ENCODE measurements at regions not wholly inside any gene's neighbourhood (a gene's known extent, or its start where the extent isn't known, plus 50 kb on each side); places are given as distances from the start of the nearest gene placed in this dataset.

DNA sequence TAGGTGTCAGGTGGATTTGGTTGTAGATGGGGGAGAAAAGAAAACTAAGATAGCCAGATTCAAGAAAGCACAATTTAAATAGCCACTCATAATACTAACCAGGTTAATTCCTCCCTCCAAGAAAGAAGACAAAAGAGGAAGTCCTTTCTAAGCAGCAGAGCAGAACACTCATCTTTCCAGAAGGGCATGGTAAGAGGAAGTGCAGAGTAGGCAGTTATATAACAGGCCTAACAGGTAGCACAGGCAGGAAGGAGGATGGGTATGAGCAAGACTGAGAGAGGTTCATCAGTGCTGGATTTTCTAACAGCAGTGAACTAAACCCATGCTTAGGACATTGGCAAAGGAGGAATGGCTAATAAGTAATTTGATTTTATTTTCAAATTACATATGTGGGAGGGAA, 517.5 kb downstream of the PLPP3 start:
- DNase-seq: no peak

DNA sequence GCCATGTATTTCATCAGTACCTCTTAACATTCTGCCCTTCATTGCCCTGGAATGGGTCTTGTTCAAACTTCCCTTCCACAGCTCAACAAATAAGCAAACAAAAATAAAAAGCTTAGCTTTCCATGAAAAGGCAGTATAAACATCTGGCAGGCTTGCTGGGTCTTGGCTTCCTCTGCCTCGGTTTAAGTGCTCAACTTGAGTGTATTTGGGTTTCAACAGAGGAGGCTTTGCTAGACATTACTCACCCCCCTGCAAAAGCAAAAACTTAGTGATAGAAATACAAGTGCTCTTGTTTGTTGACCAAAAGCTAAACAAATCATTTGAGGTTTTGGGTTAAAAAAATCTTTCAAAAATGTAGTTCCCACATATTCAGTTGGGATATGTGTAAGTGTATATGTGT, 518.5 kb downstream of the PLPP3 start:
- no peak for DNase-seq

DNA sequence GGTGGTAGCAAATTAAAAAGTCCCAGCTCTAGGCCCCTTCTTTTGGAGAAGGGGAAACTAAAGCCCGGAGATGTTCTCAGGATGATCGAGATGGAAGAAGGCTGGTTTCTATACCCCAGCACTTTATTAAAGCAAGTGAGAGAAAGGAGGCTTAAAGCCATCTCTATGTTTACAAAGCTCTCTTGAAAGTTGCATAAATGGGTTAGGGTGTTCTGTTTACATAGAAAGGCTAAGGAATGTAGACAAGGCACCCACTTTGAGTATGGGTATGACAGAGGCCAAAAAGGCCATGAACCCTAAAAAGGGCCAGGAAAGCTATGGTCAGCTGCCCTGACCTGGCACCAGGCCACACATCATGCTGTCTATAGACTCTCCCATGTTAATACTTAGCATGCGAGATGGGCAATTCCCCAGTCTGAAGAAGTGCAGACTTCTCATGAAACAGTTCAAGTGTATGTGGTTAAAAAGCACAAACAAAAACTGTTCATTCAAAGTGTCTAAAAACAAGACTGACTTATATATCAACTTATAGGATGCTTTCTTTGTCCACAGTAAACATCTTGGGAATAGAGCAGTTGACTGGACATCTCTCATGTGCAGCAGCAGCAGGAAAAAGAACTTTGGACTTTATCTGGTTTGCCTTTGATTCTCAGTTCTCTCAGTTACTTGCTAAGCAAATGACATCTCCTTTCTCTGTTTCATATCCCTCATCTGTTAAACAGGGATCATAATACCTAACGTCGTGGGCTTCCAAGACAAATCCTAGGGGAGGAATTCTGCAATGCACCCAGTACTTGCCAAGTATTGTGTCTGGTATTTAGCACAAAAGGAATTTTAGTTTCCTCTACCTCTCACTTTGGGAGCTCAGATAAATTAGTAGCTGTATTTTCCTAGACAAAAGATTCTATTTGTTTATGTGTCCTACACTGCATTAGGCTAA, 521.6 kb downstream of the PLPP3 start:
- DNase-seq: no peak

GRCh38 chr1:56056438-56057287, 522.7 kb downstream of the PLPP3 start:
- no peak for DNase-seq

GRCh38 chr1:56054959-56055358, 524.4 kb downstream of the PLPP3 start:
- no peak for DNase-seq

DNA sequence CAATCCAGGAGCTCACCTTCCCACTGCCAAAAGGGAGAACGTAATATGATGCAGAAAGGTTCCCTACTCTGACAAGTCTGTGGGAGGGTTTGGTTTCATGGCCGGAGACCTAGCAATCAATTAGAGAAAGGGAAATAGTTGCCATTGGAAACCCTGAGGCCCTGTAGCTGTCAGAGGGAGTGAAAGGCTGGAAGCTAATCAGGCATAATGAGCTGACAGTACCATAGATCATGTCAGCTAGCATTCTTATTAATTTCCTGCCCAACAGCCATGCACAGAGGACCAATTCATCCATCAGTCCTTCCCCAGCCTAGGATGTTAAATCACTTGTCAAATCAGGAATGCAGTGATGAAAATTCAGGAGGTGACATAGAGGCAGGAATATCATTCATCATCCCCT, 527.3 kb downstream of the PLPP3 start:
- DNase-seq: no peak

GRCh38 chr1:56050911-56051310, 528.5 kb downstream of the PLPP3 start:
- no peak for DNase-seq

DNA sequence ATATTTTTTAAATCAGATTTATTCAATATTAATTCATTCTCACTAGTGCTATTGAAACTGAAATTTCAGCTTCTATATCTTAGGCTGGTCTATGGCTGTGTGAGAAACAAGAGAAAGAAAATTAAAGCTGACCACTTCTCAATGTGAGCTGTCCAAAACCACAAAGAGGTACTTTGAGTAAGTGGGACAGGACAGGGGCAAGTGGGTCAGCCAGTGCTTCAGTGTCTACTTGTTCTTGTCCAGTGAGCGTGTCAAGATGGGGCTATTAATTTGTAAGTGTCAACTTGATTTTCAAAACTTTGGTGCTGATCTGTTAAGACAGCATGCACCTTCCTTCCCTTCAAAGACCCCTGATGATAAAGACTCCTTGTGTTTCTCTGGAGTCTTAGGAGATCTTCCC, 533.9 kb downstream of the PLPP3 start:
- DNase-seq: no peak

GRCh38 chr1:56045062-56045461, 534.3 kb downstream of the PLPP3 start:
- DNase-seq: no peak

DNA sequence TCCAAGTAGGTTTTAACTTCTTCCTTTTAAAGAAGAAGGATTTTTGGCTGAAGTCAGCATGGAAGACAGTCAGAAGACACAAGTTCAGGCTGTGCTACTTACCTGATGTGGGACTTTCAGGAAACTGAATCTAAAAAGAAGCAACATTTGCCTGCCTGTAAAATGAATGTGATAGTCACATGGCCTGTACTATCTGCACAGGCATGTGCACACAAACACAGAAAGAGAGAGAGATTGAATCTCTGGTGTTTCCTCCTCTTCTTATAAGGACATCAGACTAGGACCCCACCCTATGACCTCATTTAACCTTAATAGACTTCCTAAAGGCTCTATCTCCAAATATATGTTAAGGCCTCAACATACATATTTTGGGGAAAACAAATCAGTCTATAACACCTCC, 542.9 kb downstream of the PLPP3 start:
- DNase-seq: no peak

GRCh38 chr1:56034847-56035481, 544.4 kb downstream of the PLPP3 start:
- DNase-seq: no peak

DNA sequence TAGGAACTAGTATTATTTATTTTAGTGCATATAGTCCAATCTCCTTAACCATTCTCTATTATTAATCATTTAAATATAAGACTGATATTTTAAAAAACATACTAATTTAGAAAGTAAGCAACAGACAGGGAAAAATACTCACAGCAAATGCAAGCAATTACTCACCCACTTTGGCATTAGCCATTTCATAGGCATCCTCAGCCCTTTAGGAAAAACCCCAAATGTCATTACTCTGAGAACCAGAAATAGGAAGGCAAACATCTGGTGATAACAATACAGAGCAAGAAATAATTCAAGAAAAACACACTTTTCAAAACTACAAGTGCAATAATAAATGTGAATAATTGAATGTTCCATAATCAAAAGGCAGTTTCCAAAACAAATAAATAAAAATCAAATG, 545.1 kb downstream of the PLPP3 start:
- DNase-seq: no peak

- DNase-seq: no peak
Observed at GRCh38 chr1:56033321-56034037, 545.9 kb downstream of the PLPP3 start.

DNA sequence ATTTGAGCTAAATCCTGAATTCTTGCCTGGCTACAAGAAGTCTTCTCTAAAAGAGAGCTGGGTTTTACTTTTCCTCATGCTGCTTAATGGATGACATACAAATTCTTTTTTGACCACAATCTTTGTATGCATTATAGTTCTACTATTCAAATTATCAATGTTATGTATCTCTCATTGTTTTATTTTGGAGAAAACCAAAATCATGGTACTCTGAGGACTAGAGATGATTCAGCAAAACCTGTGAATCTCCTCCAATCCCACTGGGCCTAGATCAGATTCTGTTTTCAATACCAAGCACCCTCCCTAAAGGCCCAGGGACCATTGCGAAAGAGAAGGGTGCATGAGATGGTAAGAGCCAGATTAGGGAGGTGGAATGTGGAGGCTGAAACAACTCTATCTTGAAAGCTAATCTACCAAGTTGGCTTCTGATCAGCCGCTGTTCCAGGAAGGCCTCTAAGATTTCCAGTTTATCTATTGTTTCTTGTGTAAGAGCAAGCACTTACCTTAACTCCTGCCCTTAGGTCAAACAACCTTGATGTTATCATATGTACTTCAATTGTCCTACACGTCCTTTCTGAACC, 547.2 kb downstream of the PLPP3 start:
- no peak for DNase-seq

DNA sequence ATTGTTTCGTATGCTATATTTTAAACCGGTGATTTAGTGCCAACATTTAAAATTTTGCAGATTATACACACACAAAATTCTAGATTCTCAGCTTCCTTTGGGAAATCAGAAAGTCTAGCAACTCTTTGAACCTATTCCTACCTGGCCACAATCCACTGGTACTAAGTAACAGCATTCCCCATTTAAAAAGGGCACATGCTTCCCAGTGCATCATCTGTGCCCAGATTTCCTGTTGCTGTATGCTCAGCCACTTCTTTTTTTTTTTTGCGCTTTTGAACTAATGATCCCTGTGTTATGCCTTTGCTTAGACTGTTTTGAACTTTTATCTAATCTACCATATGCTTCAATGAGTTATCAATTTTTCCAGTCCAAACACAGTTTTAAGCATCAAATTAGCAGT, 548.4 kb downstream of the PLPP3 start:
- no peak for DNase-seq

DNA sequence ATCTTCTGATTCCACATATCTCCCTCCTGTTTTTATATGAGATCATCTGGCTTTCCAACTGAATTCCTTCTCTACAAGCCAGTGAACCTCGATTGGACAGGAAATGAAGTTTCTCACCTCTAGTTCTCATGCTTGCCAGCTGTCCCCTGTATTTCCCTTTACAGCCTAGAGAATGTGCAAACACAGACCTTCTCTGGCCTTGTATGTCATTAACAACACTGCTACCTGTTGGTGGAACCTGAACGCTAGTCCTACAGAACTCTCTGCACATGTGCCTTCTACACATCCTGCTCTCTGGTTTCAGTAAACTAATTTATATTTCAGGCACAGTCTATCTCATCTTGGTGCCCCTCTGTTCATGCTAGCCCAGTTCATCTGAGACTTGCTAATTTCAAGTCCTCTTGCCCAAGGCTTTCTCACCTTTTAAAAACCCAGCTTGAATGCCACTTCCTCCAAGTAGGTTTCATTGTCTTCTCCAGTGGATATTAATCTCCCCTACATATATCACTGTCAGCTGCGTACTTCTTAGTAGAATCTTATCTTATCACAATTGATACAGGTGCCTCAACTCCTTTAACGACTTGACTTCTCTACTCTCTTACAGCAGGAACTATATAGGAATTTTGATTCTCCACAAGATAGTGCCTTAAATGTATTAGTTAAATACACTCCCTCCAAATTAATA, 549.9 kb downstream of the PLPP3 start:
- no peak for DNase-seq

DNA sequence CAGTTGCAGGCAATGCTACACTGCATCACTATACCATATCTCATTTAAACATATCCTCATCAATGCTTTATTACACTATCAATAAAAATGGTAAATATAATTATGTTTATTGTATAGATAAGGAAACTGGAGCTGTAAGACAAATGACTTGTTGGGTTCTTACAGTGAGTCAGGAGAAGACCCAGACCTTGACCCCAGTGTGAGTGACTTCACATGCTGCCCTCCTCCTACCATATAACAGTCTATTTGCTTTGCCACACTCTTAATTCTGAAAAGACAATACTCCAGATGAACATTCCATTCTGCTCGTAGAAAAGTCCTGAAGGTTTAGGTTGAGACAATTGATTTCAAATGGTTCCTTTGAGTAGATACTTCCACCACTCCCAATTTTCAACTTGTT, 550.5 kb downstream of the PLPP3 start:
- no peak for DNase-seq

- DNase-seq: no peak
Observed at GRCh38 chr1:56028244-56028643, 551.1 kb downstream of the PLPP3 start.

GRCh38 chr1:56025942-56026341, 553.4 kb downstream of the PLPP3 start:
- no peak for DNase-seq

DNA sequence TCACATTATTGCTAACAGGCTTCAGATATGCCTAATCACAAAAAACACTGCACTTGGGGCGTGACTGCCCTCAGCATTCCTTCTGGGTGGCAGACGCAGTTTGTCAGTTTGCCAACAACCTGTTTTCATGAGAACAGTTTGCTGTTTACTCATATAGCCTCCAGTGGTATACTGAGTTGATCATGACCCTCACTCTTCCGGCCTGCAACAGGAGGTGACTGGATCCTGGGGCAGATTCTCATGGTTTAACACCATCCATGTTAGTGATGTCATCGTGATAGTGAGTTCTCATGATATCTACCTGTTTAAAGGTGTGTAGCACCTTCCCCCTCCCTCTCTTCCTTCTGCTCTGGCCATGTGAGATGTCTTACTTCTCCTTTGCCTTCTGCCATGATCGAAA, 555.2 kb downstream of the PLPP3 start:
- DNase-seq: no peak

DNA sequence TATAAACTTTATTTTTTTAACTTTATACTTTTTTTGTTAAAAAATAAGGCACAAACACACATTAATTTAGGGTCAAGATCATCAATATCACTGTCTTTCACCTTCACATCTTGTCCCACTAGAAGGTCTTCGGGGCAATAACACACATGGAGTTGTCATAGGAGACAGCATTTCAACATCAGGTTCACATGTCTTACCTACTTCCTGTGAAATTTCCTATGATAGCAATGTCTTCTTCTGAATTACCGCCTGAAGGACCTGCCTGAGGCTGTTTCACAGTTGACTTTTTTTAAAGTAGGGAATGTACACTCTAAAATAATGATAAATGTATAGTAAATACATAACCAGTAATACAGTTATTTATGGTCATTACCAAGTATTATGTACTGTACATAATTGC, 559.4 kb downstream of the PLPP3 start:
- DNase-seq: no peak

GRCh38 chr1:56019472-56019871, 559.9 kb downstream of the PLPP3 start:
- DNase-seq: no peak

Data from NCI-H1930 (cell line).